ENCODE measurements at regions not wholly inside any gene's neighbourhood (a gene's known extent, or its start where the extent isn't known, plus 50 kb on each side); places are given as distances from the start of the nearest gene placed in this dataset.

GRCh38 chr13:105338773-105339172 lies 1196.7 kb downstream of the EFNB2 start:
- WGBS, 2 donors, result 85 to 87% methylated on average over 2 of the region's 2 CpGs
- intact Hi-C loops (cut with DNase I), result no loop called here
- H3K4me1 ChIP-seq, result peaks cover 25 to 53% of the 10 kb centered on the region in 2 donors
- TF ChIP-seq, protein P1, sequence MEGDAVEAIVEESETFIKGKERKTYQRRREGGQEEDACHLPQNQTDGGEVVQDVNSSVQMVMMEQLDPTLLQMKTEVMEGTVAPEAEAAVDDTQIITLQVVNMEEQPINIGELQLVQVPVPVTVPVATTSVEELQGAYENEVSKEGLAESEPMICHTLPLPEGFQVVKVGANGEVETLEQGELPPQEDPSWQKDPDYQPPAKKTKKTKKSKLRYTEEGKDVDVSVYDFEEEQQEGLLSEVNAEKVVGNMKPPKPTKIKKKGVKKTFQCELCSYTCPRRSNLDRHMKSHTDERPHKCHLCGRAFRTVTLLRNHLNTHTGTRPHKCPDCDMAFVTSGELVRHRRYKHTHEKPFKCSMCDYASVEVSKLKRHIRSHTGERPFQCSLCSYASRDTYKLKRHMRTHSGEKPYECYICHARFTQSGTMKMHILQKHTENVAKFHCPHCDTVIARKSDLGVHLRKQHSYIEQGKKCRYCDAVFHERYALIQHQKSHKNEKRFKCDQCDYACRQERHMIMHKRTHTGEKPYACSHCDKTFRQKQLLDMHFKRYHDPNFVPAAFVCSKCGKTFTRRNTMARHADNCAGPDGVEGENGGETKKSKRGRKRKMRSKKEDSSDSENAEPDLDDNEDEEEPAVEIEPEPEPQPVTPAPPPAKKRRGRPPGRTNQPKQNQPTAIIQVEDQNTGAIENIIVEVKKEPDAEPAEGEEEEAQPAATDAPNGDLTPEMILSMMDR (IDR thresholded peaks at IDR 0.05), result no peak
- TF ChIP-seq POLR2A (IDR thresholded peaks at IDR 0.05), result no peak
- H3K27me3 ChIP-seq, result no peaks in the 10 kb centered on the region
- H3K36me3 ChIP-seq, result no peaks in the 10 kb centered on the region
- DNase-seq, result no peak
- H3K27ac ChIP-seq, result no peak overlapping the region
- H3K9me3 ChIP-seq, result no peaks in the 10 kb centered on the region
- H3K4me3 ChIP-seq (replicated peaks in 1 of 3), result no peak overlapping the region

GRCh38 chr13:105338006-105338405 lies 1197.5 kb downstream of the EFNB2 start:
- 87 to 88% methylated on average over 6 of the region's 6 CpGs for WGBS, 2 donors
- no peaks in the 10 kb centered on the region for H3K36me3 ChIP-seq
- no peak overlapping the region for H3K4me3 ChIP-seq (replicated peaks in 1 of 3)
- intact Hi-C loops (cut with DNase I), result no loop called here
- H3K27ac ChIP-seq, result no peak overlapping the region
- H3K27me3 ChIP-seq, result no peaks in the 10 kb centered on the region
- H3K9me3 ChIP-seq, result no peaks in the 10 kb centered on the region
- DNase-seq, result no peak
- no peak for TF ChIP-seq POLR2A (IDR thresholded peaks at IDR 0.05)
- TF ChIP-seq, protein P1 (IDR thresholded peaks at IDR 0.05), result no peak
- H3K4me1 ChIP-seq, result peaks cover 18 to 47% of the 10 kb centered on the region in 2 donors

- H3K36me3 ChIP-seq, result no peaks in the 10 kb centered on the region
- TF ChIP-seq, protein P1 (IDR thresholded peaks at IDR 0.05), result no peak
- no peak for TF ChIP-seq POLR2A (IDR thresholded peaks at IDR 0.05)
- no peak overlapping the region for H3K4me3 ChIP-seq (replicated peaks in 1 of 3)
- DNase-seq, result peak in 1 of 2 donors; percentile 42
- no peak overlapping the region for H3K27ac ChIP-seq
- peaks cover 10 to 37% of the 10 kb centered on the region in 2 donors for H3K4me1 ChIP-seq
- 71 to 85% methylated on average over 7 of the region's 7 CpGs for WGBS, 2 donors
- H3K9me3 ChIP-seq, result no peaks in the 10 kb centered on the region
- H3K27me3 ChIP-seq, result no peaks in the 10 kb centered on the region
- intact Hi-C loops (cut with DNase I), result no loop called here
These were observed 1198.5 kb downstream of the EFNB2 start for GRCh38 chr13:105336706-105337576.

- H3K27ac ChIP-seq, result peak overlapping the region; percentile 24 to 49 (median 36)
- H3K4me1 ChIP-seq, result peaks cover 5 to 29% of the 10 kb centered on the region in 2 donors
- 29 to 32% methylated on average over 3 of the region's 3 CpGs for WGBS, 2 donors
- peak in 1 of 2 donors; percentile 29 for DNase-seq
- H3K27me3 ChIP-seq, result no peaks in the 10 kb centered on the region
- no peak for TF ChIP-seq POLR2A (IDR thresholded peaks at IDR 0.05)
- TF ChIP-seq, protein P1 (IDR thresholded peaks at IDR 0.05), result no peak
- H3K4me3 ChIP-seq (replicated peaks in 1 of 3), result no peak overlapping the region
- H3K9me3 ChIP-seq, result no peaks in the 10 kb centered on the region
- H3K36me3 ChIP-seq, result no peaks in the 10 kb centered on the region
- intact Hi-C loops (cut with DNase I), result no loop called here
These were observed 1201.3 kb downstream of the EFNB2 start for GRCh38 chr13:105334211-105334610.

GRCh38 chr13:105333416-105333815 lies 1202.0 kb downstream of the EFNB2 start:
- no peak overlapping the region for H3K4me3 ChIP-seq (replicated peaks in 1 of 3)
- 93 to 95% methylated on average over 5 of the region's 5 CpGs for WGBS, 2 donors
- H3K27me3 ChIP-seq, result no peaks in the 10 kb centered on the region
- no peak for DNase-seq
- peaks cover 5 to 29% of the 10 kb centered on the region in 2 donors for H3K4me1 ChIP-seq
- no peak for TF ChIP-seq POLR2A (IDR thresholded peaks at IDR 0.05)
- TF ChIP-seq, protein P1 (IDR thresholded peaks at IDR 0.05), result no peak
- H3K36me3 ChIP-seq, result no peaks in the 10 kb centered on the region
- H3K9me3 ChIP-seq, result no peaks in the 10 kb centered on the region
- peak overlapping the region in 1 of 3 donors; percentile 49 for H3K27ac ChIP-seq
- intact Hi-C loops (cut with DNase I), result no loop called here

Measured in thyroid gland (tissue), 4 donors.